A673 (cell line): ENCODE measurements at regions not wholly inside any gene's neighbourhood (a gene's known extent, or its start where the extent isn't known, plus 50 kb on each side); places are given as distances from the start of the nearest gene placed in this dataset.

Experiments
- EZH2 ChIP-seq: fragments of 200-600 bp; sonication (generic); IDR thresholded peaks from 2 replicates; pipeline ENCODE4 v1.6.1; 2017; ENCODE audit warnings: borderline replicate concordance, low read depth, mild to moderate bottlenecking, mixed read lengths, antibody characterized with exemption, low read length; ENCODE audit not compliant: poor library complexity, severe bottlenecking
- TF ChIP-seq, protein P1 (sequence below): fragments of 300-800, 200-600 bp; sonication (generic); conservative IDR thresholded peaks from 2 replicates; pipeline ENCODE4 v1.5.1; 2017; ENCODE audit warnings: low read depth, mild to moderate bottlenecking, antibody characterized with exemption, low read length, moderate library complexity, mixed read lengths

DNA sequence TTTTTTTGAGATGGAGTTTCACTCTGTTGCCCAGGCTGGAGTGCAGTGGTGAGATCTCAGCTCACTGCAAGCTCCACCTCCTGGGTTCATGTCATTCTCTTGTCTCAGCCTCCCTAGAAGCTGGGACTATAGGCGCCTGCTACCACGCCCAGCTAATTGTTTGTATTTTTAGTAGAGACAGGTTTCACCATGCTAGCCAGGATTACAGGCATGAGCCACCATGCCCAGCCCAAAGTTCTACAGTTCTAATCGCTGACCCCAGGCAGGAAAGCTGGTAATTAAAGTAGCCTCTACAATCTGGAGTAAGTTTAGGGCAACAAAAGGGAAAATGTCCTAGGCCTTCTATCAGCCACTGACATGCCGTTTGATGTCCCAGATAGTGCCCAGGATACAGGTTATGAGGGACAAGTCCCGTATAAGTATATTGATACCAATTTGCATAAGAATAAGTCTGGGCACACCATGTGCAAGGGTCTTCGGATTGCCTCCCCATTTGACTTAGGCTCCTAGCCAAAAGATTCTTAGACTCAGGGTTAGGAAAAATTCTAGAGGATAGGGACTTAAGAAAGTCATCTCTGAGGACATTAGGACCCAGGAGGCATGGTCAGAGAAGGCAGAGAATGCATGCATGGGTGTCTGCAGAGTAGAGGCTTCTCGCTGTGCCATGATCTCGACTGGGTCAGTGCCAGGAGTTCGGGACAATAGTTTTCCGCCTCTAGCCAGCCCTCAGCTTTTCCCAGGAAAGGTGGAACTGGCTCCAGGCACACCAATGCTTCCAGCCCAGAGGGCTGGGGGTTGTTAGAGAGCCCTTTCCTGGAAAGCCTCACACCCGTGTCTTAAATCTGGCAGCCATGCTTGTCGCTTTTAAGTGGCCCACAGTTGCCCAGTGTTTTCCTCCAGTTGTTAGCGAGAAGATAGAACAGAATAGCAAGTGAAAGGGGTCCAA, 1111.1 kb downstream of the TAF11L14 start:
- TF ChIP-seq, protein P1, sequence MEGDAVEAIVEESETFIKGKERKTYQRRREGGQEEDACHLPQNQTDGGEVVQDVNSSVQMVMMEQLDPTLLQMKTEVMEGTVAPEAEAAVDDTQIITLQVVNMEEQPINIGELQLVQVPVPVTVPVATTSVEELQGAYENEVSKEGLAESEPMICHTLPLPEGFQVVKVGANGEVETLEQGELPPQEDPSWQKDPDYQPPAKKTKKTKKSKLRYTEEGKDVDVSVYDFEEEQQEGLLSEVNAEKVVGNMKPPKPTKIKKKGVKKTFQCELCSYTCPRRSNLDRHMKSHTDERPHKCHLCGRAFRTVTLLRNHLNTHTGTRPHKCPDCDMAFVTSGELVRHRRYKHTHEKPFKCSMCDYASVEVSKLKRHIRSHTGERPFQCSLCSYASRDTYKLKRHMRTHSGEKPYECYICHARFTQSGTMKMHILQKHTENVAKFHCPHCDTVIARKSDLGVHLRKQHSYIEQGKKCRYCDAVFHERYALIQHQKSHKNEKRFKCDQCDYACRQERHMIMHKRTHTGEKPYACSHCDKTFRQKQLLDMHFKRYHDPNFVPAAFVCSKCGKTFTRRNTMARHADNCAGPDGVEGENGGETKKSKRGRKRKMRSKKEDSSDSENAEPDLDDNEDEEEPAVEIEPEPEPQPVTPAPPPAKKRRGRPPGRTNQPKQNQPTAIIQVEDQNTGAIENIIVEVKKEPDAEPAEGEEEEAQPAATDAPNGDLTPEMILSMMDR = no peak
- TF ChIP-seq EZH2 = no peak
